ENCODE measurements at regions not wholly inside any gene's neighbourhood (a gene's known extent, or its start where the extent isn't known, plus 50 kb on each side); places are given as distances from the start of the nearest gene placed in this dataset.
"Not testable (repeated sequence)": the region's sequence is repeated elsewhere in the genome, so short reads cannot be mapped to it uniquely, and the experiment has no call there.

DNA sequence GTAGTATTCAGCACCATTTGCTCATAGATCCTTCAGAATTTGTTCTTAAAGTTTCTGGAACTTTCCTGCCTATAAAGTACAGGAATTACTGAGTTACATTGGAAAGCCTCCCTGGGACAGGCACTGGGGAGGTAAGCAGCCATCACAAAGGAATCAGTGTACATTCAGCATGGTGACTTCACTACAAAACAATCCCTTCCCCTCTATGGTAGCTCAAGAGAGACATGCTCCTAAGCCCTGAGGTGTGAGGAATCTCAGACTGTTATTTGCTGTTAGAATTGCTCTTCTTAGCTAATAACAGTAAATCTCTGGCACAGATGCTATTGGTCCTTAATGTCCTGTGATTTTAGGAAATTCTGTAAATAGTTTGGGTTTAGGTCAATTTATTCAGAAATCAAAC, 1898.0 kb upstream of the PCDH7 start:
- DNase-seq: no peak
- intact Hi-C loops (cut with DNase I): no loop called here

DNA sequence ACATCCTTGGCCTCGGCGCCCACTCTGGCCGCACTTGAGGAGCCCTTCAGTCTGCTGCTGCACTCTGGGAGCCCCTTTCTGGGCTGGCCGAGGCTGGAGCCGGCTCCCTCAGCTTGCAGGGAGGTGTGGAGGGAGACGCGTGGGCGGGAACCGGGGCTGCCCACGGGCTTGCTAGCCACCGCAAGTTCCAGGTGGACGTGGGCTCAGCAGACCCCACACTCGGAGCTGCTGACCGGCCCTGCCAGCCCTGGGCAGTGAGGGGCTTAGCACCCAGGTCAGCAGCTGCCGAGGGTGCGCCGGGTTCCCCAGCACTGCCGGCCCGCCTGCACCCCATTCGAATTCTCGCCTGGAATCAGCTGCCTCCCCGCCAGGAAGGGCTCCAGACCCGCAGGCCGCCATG, 1892.3 kb upstream of the PCDH7 start:
- DNase-seq: no peak
- intact Hi-C loops (cut with DNase I): no loop called here

DNA sequence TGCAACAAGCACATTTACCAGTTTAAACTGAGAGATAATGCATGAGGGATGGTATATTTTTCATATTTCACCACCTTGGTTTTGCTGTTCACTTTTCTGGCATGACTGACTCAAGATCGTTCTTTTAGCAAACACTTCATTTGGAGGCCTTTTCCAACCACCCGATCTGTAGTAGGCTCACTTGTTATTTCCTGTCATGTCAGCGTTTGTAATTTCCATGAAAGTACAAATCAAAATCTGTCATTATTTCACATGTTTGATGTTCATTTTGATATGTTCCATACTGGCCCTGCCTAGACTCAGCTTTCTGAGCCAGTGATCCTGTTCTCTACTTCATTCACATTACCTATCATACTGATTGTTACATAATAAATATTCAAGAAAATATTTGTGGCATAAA, 1888.3 kb upstream of the PCDH7 start:
- intact Hi-C loops (cut with DNase I): no loop called here
- DNase-seq: no peak

DNA sequence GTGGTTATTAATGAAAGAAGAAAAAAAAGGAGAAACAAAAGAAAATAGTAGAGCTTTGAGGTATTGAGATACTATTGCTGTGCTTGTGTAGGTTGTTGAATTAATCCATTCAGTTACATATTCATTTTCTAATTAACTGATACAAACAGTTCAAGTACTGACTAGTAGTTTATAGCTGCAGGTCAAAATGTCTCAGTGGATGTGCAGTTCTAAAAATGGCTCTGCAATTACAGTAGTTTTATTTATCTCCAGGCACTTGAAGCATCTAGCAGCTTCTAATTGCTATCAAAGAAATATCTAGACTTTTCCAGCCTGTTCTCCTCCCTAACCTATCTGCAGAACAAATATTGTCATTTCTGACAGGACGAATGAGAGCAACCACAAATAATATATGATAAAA, 1887.7 kb upstream of the PCDH7 start:
- no peak for DNase-seq
- intact Hi-C loops (cut with DNase I): no loop called here

DNA sequence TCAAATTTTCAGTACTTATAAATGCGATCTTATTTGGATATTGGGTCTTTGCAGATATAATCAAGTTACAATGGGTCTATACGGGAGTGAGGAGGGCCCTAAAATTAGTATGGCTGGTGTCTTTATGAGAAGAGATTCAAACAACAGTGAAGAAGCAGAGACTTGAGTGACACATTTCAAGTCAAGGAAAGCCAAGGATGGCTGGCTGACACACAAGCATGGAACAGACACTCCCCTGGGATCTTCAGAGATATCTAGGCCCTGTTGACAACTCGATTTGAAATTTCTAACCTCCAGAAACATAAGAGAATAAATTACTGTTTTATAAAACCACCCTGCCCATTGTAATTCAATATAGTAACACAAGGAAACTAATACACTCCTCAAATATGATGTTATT, 1886.0 kb upstream of the PCDH7 start:
- DNase-seq: no peak
- intact Hi-C loops (cut with DNase I): no loop called here

DNA sequence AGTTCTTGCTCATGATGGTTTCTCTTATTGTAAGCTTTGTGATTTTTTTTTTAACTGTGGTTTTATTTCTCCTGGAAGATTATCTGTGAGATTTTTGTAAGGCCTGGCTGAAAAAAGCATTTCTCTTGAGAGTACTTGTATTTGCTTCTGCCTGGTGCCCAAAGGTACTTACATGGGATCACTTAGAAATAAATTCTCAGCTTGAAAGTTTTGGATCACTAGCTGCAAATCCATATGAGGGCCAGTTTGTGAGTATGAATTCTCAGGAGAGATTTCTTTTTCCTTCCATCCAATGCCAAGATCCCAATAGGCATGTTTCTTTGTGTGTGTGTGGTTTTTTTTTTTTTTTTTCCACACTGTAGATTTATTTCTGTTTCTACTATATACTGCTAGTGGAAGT, 1884.7 kb upstream of the PCDH7 start:
- DNase-seq: no peak
- intact Hi-C loops (cut with DNase I): no loop called here

DNA sequence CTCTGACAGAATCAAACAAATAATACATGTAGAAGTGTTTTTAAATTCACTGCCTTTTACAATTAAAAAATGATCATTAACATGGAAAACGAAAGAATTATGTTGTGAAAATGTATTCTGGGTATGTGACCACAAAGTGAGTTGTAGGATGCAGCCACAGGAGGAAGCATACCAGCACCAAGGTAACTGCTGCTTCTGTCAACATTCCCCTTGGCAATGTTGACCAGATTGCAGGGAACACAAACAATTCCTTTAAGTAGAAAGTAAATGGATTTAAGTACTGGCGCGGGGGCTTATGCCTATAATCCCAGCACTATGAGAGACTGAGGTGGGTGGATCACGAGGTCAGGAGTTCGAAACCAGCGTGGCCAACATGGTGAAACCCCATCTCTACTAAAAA, 1877.9 kb upstream of the PCDH7 start:
- intact Hi-C loops (cut with DNase I): no loop called here
- no peak for DNase-seq

DNA sequence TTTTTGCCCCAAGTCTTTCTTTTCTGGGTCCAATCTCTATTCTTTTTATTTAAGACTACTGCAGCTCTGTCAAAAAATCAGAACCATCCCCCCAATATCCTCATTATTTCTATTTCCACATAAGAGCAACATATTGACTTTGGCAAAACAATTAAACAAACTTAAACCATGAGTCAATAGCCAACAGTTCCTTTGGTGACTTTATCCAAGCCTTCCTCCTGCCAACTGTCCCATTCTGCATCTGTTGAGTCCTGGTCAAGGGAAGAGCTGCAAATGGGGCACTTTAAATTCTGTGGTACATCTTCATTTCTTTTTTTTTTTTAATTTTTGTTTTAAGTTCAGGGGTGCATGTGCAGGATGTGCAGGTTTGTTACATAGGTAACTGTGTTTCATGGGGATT, 1875.0 kb upstream of the PCDH7 start:
- intact Hi-C loops (cut with DNase I): no loop called here
- DNase-seq: no peak

DNA sequence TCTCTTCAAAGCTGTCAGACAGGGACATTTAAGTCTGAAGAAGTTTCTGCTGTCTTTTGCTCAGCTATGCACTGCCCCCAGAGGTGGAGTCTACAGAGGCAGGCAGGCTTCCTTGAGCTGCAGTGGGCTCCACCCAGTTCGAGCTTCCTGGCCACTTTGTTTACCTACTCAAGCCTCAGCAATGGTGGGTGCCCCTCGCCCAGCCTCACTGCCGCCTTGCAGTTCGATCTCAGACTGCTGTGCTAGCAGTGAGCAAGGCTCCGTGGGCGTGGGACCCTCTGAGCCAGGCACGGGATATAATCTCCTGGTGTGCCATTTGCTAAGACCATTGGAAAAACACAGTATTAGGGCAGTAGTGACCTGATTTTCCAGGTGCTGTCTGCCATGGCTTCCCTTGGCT, 1863.1 kb upstream of the PCDH7 start:
- intact Hi-C loops (cut with DNase I); DNase-seq: not testable (repeated sequence)

DNA sequence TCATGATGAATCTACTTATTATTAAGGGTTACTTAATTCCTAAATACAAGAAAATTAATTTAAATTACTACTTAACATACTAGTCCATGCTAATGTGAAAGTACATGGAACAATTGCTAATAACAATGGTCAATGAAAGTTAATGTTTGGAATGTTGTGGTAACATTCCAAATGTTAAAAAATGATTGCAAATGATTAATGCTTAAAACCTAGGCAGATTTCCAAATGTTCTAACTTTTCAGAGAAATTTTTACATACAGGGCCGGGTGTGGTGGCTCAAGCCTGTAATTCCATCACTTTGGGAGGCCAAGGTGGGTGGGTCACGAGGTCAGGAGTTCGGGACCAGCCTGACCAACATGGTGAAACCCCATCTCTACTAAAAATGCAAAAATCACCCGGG, 1851.3 kb upstream of the PCDH7 start:
- intact Hi-C loops (cut with DNase I): no loop called here
- no peak for DNase-seq

DNA sequence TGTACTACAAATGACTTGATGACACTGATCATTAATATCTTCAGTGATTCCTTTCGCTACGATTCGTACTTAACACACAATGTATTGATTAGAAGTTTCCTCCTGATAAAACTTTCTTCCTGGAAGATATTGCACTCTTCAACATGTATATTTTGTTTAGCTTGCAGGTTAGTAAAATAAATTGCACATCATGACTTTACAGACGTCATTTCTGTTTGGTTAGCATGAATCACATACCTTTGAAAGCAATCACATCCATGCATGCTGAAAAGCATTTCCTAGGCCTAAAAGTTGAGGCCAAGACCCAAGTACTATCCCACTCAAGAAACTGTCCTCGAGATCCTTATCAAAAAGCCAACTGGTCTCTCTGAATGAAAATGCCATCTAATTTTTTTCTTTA, 1841.0 kb upstream of the PCDH7 start:
- intact Hi-C loops (cut with DNase I): no loop called here
- DNase-seq: no peak

DNA sequence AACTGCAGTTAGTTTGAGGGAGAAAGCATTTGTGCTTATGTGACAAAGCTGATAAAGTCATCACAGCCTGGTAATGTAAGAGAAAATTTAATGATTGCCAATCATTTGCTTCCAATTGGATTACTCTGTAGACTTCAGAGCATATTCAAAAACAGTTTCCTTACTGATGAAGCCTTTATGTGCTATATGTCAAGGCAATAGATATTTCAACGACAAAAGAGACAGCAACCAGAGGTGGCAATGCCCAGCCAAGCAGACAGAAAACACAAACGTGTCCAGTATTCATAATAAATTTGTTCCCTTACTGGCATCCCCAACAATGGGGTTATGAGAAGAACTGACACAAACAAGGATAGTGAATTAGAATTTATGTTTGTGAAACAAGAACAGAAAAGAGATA, 1840.3 kb upstream of the PCDH7 start:
- DNase-seq: no peak
- intact Hi-C loops (cut with DNase I): no loop called here

DNA sequence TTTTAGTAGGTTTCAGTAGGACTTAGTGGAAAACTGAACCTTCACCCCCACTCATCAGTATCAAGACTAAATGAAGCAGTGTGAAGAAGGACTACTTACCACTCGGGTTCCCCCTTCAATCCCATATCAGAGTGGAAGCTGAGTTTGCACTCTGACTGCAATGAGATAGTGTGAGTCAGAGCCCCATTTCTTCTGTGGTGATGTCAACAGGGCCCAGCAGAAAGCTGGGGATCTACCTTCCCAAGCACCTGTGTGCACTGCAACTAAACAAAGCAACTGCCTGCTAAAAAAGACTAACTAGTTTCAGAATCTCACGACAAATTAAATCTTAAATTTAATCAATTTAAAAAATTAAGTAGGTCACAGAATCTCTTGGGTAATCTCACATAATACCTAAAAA, 1837.0 kb upstream of the PCDH7 start:
- DNase-seq: no peak
- intact Hi-C loops (cut with DNase I): no loop called here

DNA sequence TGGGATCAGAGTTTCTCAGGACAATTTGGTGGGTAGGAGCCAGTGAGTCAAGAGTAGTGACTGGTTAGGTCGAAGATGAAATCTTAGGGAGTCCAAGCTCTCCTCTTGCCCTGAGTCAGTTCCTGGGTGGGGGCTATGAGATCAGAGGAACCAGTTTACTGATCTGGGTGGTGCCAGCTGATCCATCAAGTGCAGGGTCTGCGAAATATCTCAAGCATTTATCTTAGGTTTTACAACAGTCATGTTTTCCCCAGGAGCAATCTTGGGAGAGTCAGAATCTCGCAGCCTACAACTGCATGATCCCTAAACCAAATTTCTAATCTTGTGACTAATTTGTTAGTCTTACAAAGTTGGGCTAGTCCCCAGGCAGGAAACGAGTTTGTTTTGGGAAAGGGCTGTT, 1833.2 kb upstream of the PCDH7 start:
- intact Hi-C loops (cut with DNase I): no loop called here
- no peak for DNase-seq

DNA sequence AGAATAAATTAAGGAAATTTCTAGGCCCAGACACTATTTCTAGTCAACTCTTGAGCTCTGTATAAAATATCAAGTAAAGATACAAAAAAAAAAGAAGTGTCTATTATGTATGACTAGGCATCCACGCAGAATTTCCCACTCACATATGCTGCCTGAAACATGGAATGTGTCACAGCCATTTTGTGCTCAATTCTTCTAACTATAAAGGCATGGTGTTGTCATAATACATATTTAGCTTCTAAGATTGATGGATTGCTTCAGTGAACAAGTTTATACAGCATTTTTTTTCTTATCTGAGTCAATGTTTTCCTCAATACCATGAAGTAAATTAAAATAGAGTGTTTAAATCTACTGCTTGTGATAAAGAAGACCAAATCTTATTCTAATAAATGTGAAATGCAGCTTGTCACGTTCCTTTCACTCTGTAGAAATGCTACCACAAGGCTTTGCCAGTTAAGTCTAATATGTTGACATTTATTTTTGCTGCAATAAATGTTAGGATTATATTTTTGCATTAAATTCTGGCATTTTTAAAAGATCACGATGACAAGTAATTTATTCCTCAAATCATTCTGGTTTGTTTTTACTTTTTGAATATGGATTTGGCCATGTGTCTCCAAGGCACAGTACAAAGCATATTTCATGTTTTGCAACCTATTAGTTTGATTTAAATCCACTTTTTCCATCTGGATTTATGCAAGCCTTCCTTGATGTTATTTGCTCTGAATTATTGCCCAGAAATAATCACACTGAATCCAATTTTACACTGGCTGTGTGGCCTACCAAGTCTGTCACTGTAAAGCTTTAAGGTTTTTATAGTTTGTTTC, 1829.0 kb upstream of the PCDH7 start:
- DNase-seq: peak in 4 of 42 donors; percentile 2 to 15 (median 6)
- intact Hi-C loops (cut with DNase I): no loop called here

DNA sequence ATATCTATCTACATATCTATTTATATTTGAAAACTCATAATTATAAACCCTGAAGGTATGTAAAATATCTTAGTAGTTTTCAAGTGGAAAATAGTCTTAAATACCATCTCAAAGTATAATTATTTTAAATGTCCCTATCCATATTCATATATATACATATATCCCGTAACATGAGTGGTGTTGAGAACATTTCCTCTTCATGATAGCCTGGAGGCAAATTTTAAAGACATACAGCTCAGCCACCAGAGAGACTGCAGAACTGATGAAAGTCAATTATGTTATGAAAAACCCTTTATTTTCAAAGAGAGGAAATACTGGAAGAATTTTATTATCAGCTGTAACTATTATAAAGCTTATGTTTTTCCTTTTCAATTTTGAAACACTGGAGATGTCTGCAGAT, 1806.7 kb upstream of the PCDH7 start:
- intact Hi-C loops (cut with DNase I): no loop called here
- DNase-seq: no peak

DNA sequence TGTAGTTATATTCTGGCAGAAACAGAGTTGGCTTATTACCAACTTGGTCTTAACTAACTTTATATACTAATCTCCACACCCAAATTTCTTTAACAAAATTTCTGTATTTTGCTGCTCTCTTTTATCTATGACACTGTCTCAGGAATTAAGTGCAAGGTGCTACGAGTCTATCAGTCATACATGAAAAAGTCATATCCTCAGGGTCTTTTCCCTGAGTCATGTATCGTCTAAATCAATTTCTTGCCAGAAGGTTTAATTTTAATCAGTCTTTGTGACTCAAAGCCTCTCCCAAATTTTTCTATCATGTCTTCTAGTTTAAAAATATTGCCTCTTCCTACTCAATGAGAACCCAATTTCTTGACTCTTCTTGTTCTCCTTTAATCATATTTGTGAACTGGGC, 1803.6 kb upstream of the PCDH7 start:
- DNase-seq: no peak
- intact Hi-C loops (cut with DNase I): no loop called here

DNA sequence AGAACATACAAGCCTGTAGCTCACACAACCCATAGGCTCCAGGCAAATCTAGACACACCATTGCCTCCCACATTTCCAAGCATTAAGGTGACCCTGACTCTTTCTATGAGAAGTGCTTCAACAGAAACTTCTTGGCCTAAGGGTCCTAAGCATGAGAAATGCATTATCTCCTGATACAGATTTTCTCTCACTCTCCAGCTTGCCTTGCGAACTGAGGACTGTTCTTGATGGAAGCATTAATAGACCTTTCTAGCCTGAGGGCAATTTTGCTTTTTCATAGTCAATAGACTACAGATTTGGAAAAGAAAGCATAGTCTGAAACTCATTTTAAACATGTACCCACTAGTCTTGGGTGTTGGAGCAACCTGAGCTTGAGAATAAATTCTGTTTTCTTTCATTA, 1801.3 kb upstream of the PCDH7 start:
- intact Hi-C loops (cut with DNase I): no loop called here
- no peak for DNase-seq

DNA sequence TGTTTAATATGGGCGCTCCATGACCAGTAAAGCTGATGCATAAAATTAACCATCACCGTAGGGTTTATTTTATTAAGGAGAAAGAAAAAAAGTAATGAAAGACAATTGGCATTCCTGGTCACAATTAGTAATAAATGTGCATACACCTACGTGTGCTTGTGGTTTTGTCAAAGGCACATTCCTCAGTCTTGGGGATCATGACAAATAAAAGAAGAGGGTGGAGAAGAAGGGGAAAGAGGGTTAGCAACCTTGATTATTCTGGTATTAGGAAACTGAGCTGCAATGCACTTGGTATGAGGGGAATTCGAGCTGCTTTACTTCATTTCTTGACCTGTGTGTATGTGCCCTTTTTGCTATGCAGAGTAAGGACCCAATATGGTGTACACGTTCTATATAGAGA, 1798.3 kb upstream of the PCDH7 start:
- DNase-seq: no peak
- intact Hi-C loops (cut with DNase I): no loop called here

DNA sequence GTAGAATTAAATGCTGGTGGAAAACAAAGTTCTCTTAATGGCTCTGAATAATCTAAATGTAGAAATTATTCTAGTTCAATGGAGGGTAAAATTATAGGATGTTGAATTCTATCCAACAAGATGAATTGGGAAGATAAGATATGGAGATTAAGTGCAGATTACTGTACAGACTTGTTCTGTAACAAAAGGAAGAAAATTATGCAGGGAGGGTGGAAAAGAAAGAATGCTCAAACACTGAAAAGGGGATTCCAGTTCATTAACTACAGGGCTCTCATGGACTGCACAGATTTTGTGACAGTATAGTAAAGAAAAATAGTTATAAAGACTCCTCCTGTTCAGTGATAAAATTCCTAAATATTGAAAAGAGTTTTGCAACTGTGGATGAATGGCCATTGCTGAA, 1794.0 kb upstream of the PCDH7 start:
- intact Hi-C loops (cut with DNase I): no loop called here
- no peak for DNase-seq

DNA sequence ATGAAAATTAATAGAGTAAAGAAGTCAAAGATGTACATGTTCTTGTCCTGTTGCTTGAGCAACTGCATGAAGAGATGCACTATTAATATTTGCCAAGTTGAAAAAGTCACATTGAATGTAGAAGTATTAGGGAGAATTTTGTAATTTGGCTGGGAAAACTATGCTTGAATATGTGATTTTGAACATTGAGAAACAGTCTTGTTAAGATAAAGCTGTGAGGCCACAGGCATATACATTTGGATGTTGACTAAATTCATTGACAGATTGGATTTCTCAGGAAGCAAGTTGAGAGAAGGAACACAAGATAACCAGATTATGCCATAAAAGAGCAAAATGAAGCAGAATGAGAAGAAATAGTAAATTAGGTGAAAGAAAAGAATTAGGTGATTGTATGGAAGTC, 1777.5 kb upstream of the PCDH7 start:
- intact Hi-C loops (cut with DNase I): no loop called here
- no peak for DNase-seq

DNA sequence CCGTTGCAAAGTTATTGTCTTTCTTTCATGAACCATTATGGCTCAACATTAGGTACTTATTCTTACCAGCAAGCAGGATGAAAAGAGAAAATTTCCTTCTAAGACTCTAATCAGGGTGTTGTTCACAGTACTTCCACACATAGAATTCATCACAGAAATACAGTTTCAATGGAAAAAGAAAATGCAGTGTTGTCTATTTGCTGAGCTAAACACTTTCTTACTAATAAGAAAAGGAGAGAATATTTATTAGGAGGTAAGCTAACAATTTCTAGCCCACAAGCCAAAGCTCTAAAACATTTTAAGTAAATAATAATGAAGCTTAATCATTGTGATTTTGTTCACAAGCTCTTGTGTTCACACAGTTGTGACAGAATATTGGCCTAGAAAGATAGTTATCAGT, 1772.8 kb upstream of the PCDH7 start:
- intact Hi-C loops (cut with DNase I): no loop called here
- no peak for DNase-seq

All from head of caudate nucleus (tissue), 42 donors.